Transverse colon (tissue), 4 donors: ENCODE measurements at regions not wholly inside any gene's neighbourhood (a gene's known extent, or its start where the extent isn't known, plus 50 kb on each side); places are given as distances from the start of the nearest gene placed in this dataset.

ENCODE experiments used
- DNase-seq: peaks from one replicate; pipeline ENCODE4 v3.0.0-alpha.2; 2019
- H3K27ac ChIP-seq, 4 donors: fragments of 200-600 bp; sonication (generic); 2 replicates each; pipeline ENCODE4 v1.5.1; 2016 to 2018; ENCODE audit warnings: inconsistent platforms in 4 of 4
- H3K27me3 ChIP-seq: fragments of 200-600 bp; sonication (generic); 2 replicates; pipeline ENCODE4 v1.5.1; 2017; ENCODE audit warnings: inconsistent platforms
- H3K36me3 ChIP-seq, 4 donors: fragments of 200-600 bp; sonication (generic); 2 replicates each; pipeline ENCODE4 v1.5.1; 2017 to 2019; ENCODE audit warnings: inconsistent platforms in 4 of 4
- H3K4me1 ChIP-seq, 4 donors: fragments of 200-600 bp; sonication (generic); 2 replicates each; pipeline ENCODE4 v1.5.1; 2017 to 2020; ENCODE audit warnings: inconsistent platforms in 4 of 4
- H3K4me3 ChIP-seq, 4 donors: fragments of 200-600 bp; sonication (generic); 1 replicate in 1 of 4; 2 replicates in 3 of 4; pipeline versions ENCODE4 v1.5.1 to v1.6.1; 2017 to 2019; ENCODE audit warnings: inconsistent platforms in 4 of 4
- H3K9me3 ChIP-seq, 2 donors: fragments of 200-600 bp; sonication (generic); 2 replicates each; pipeline ENCODE4 v1.5.1; 2017 to 2019; ENCODE audit warnings: inconsistent platforms in 2 of 2
- CTCF ChIP-seq, 5 experiments: fragments of 200-600 bp in 3 of 5; fragments of 450-650 bp in 2 of 5; sonication (generic) in 3 of 5; IDR thresholded peaks; 1 replicate in 2 of 5; 2 replicates in 3 of 5; pipeline ENCODE4 v1.5.1; 2016 to 2017; ENCODE audit warnings: antibody characterized with exemption in 5 of 5, inconsistent platforms in 3 of 5, mild to moderate bottlenecking in 2 of 5, moderate library complexity in 1 of 5
- EP300 ChIP-seq: sonication (generic); formaldehyde crosslinking; IDR thresholded peaks from one replicate; pipeline ENCODE4 v1.6.1; 2017; ENCODE audit warnings: antibody characterized with exemption, low read depth
- POLR2A ChIP-seq: fragments of 450-650 bp; IDR thresholded peaks from one replicate; pipeline ENCODE4 v1.6.1; 2016; ENCODE audit warnings: antibody characterized with exemption, mild to moderate bottlenecking, moderate library complexity
- POLR2AphosphoS5 ChIP-seq, 3 donors: sonication (generic); formaldehyde crosslinking; IDR thresholded peaks; one replicate each; pipeline ENCODE4 v1.6.1; 2016; ENCODE audit warnings: antibody characterized with exemption in 3 of 3
- WGBS, 2 donors: methylation state at CpG; one replicate each; pipeline ENCODE4 v1.1.5; 2018; ENCODE audit warnings: low coverage in 1 of 2; 5-methylcytosine and 5-hydroxymethylcytosine counted together
- in situ Hi-C, 4 donors: fragments of 200-750 bp; cut with MboI; loops; one replicate each; pipeline versions ENCODE4 v1.15.0 to v1.15.1; 2017; ENCODE audit warnings: low sequenced_read_pairs in 3 of 4, low pct_ligation_motif_present in 1 of 4, low pct_unique_long_range_greater_than_20kb in 1 of 4
- intact Hi-C: fragments of 100-400 bp; cut with DNase I; formaldehyde crosslinking; loops from one replicate; pipeline ENCODE4 v1.15.1; 2023; ENCODE audit warnings: low total_unique reads

GRCh38 chr13:62564770-62565169 is 1149.1 kb upstream of the PCDH20 start:
- Histone ChIP-seq H3K4me1 (no peaks in the 10 kb centered on the region), H3K27ac (no peak overlapping the region), H3K36me3 (no peaks in the 10 kb centered on the region), H3K9me3 (no peaks in the 10 kb centered on the region), H3K4me3 (no peak overlapping the region), H3K27me3 (no peaks in the 10 kb centered on the region)
- no peak for TF ChIP-seq CTCF (IDR thresholded peaks at IDR 0.05)
- TF ChIP-seq EP300: no peak
- intact Hi-C loops (no loop called here), in situ Hi-C loops (no loop called here)
- DNase-seq: no peak
- 73 to 81% methylated on average over 3 of the region's 3 CpGs for WGBS, 2 donors

- Histone ChIP-seq H3K4me1 (no peaks in the 10 kb centered on the region), H3K4me3 (no peak overlapping the region), H3K27ac (no peak overlapping the region), H3K36me3 (no peaks in the 10 kb centered on the region), H3K27me3 (no peaks in the 10 kb centered on the region), H3K9me3 (no peaks in the 10 kb centered on the region)
- WGBS, 2 donors: 75 to 86% methylated on average over 1 of the region's 1 CpG
- intact Hi-C loops (no loop called here), in situ Hi-C loops (no loop called here)
- no peak for TF ChIP-seq EP300
- no peak for DNase-seq
These were observed 1147.6 kb upstream of the PCDH20 start for GRCh38 chr13:62563251-62563650.

- no peaks in the 10 kb centered on the region for H3K27me3 ChIP-seq
- TF ChIP-seq EP300 (no peak), POLR2A (no peak), POLR2AphosphoS5 (IDR thresholded peaks at IDR 0.05) (no peak), CTCF (IDR thresholded peaks at IDR 0.05) (no peak)
- no peak overlapping the region for H3K4me3 ChIP-seq
- in situ Hi-C loops (no loop called here), intact Hi-C loops (no loop called here)
- WGBS, 2 donors: 79 to 91% methylated on average over 1 of the region's 1 CpG
- H3K4me1 ChIP-seq: no peaks in the 10 kb centered on the region
- no peak overlapping the region for H3K27ac ChIP-seq
- no peak for DNase-seq
- no peaks in the 10 kb centered on the region for H3K36me3 ChIP-seq
- H3K9me3 ChIP-seq: no peaks in the 10 kb centered on the region
These were observed 1141.3 kb upstream of the PCDH20 start for GRCh38 chr13:62556978-62557377.

- TF ChIP-seq EP300 (no peak), POLR2A (no peak), POLR2AphosphoS5 (IDR thresholded peaks at IDR 0.05) (no peak), CTCF (IDR thresholded peaks at IDR 0.05) (no peak)
- H3K36me3 ChIP-seq: no peaks in the 10 kb centered on the region
- H3K27ac ChIP-seq: no peak overlapping the region
- no peaks in the 10 kb centered on the region for H3K27me3 ChIP-seq
- 64 to 77% methylated on average over 5 of the region's 5 CpGs for WGBS, 2 donors
- H3K9me3 ChIP-seq: no peaks in the 10 kb centered on the region
- in situ Hi-C loops: no loop called here
- no peaks in the 10 kb centered on the region for H3K4me1 ChIP-seq
- intact Hi-C loops: no loop called here
- H3K4me3 ChIP-seq: no peak overlapping the region
- DNase-seq: no peak
These were observed 1135.9 kb upstream of the PCDH20 start for GRCh38 chr13:62551588-62551987.

GRCh38 chr13:62544928-62545327 is 1129.3 kb upstream of the PCDH20 start:
- no peak for DNase-seq
- intact Hi-C loops: no loop called here
- no peaks in the 10 kb centered on the region for H3K4me1 ChIP-seq
- H3K36me3 ChIP-seq: no peaks in the 10 kb centered on the region
- no peak overlapping the region for H3K27ac ChIP-seq
- no peaks in the 10 kb centered on the region for H3K27me3 ChIP-seq
- in situ Hi-C loops: no loop called here
- no peaks in the 10 kb centered on the region for H3K9me3 ChIP-seq
- WGBS, 2 donors: 72 to 80% methylated on average over 4 of the region's 4 CpGs
- TF ChIP-seq POLR2A (no peak), EP300 (no peak), CTCF (IDR thresholded peaks at IDR 0.05) (no peak), POLR2AphosphoS5 (IDR thresholded peaks at IDR 0.05) (no peak)
- H3K4me3 ChIP-seq: no peak overlapping the region
